Body of pancreas (tissue), 4 donors: ENCODE measurements at regions not wholly inside any gene's neighbourhood (a gene's known extent, or its start where the extent isn't known, plus 50 kb on each side); places are given as distances from the start of the nearest gene placed in this dataset.
"Not testable (repeated sequence)": the region's sequence is repeated elsewhere in the genome, so short reads cannot be mapped to it uniquely, and the experiment has no call there.

ENCODE experiments used
- ATAC-seq: fragments of 150-250 bp; one replicate; pipeline ENCODE4 v1.9.1; 2016
- DNase-seq, 4 donors: peaks; one replicate each; pipeline ENCODE4 v3.0.0-alpha.2; 2019
- H3K27ac ChIP-seq, 4 donors: fragments of 200-600 bp; sonication (generic); 1 replicate in 3 of 4; 2 replicates in 1 of 4; pipeline versions ENCODE4 v1.5.1 to v1.6.1; 2016 to 2019; ENCODE audit warnings: mild to moderate bottlenecking in 1 of 4, mixed read lengths in 1 of 4, moderate library complexity in 1 of 4
- H3K27me3 ChIP-seq, 2 donors: fragments of 200-600 bp; sonication (generic); one replicate each; pipeline ENCODE4 v1.6.0; 2016; ENCODE audit warnings: mild to moderate bottlenecking in 1 of 2
- H3K36me3 ChIP-seq, 2 donors: fragments of 200-600 bp; sonication (generic); replicated peaks in 1 of 2; 2 replicates each; pipeline ENCODE4 v1.5.1; 2016; ENCODE audit warnings: low read depth in 2 of 2; ENCODE audit not compliant: insufficient read depth in 1 of 2
- H3K4me1 ChIP-seq: fragments of 200-600 bp; sonication (generic); one replicate; pipeline ENCODE4 v1.6.0; 2016
- H3K4me3 ChIP-seq, 2 donors: fragments of 200-600 bp; sonication (generic); 1 replicate in 1 of 2; 2 replicates in 1 of 2; pipeline ENCODE4 v1.5.1; 2016 to 2019
- H3K9me3 ChIP-seq, 3 donors: fragments of 200-600 bp; sonication (generic); 1 replicate in 2 of 3; 2 replicates in 1 of 3; pipeline ENCODE4 v1.5.1; 2016
- CTCF ChIP-seq, 7 experiments: fragments of 450-650 bp in 4 of 7; fragments of 200-600 bp in 3 of 7; sonication (generic) in 3 of 7; IDR thresholded peaks; one replicate each; pipeline ENCODE4 v1.5.1; 2016 to 2019; ENCODE audit warnings: antibody characterized with exemption in 7 of 7
- POLR2A ChIP-seq, 3 donors: fragments of 450-650 bp; IDR thresholded peaks; one replicate each; pipeline ENCODE4 v1.6.1; 2016; ENCODE audit warnings: antibody characterized with exemption in 3 of 3, mild to moderate bottlenecking in 2 of 3
- WGBS, 2 donors: methylation state at CpG; one replicate each; pipeline ENCODE4 v1.1.5; 2017; 5-methylcytosine and 5-hydroxymethylcytosine counted together
- intact Hi-C: fragments of 100-400 bp; cut with DNase I; formaldehyde crosslinking; loops from one replicate; pipeline ENCODE4 v1.15.1; 2023

GRCh38 chr12:85627584-85627983 is 208.6 kb downstream of the RASSF9 start:
- no peak overlapping the region for H3K4me3 ChIP-seq
- DNase-seq (no peak), ATAC-seq (no peak)
- H3K4me1 ChIP-seq, result no peaks in the 10 kb centered on the region
- no peak overlapping the region for H3K27ac ChIP-seq
- no peak for TF ChIP-seq POLR2A (IDR thresholded peaks at IDR 0.05)
- no peak for TF ChIP-seq CTCF (IDR thresholded peaks at IDR 0.05)
- intact Hi-C loops, result no loop called here
- no peaks in the 10 kb centered on the region for H3K9me3 ChIP-seq
- no peaks in the 10 kb centered on the region for H3K36me3 ChIP-seq
- 87 to 89% methylated on average over 2 of the region's 2 CpGs for WGBS, 2 donors
- no peaks in the 10 kb centered on the region for H3K27me3 ChIP-seq

GRCh38 chr12:85628562-85628961 is 207.6 kb downstream of the RASSF9 start:
- H3K27me3 ChIP-seq, H3K4me1 ChIP-seq, ATAC-seq, H3K36me3 ChIP-seq, intact Hi-C loops, DNase-seq, H3K9me3 ChIP-seq, H3K27ac ChIP-seq, H3K4me3 ChIP-seq: not testable (repeated sequence)
- WGBS, 2 donors, result 96 to 100% methylated on average over 2 of the region's 2 CpGs

GRCh38 chr12:85630851-85631250 is 205.4 kb downstream of the RASSF9 start:
- ATAC-seq (no peak), DNase-seq (no peak)
- Histone ChIP-seq H3K4me3 (no peak overlapping the region), H3K4me1 (no peaks in the 10 kb centered on the region), H3K27ac (no peak overlapping the region), H3K36me3 (no peaks in the 10 kb centered on the region), H3K27me3 (no peaks in the 10 kb centered on the region), H3K9me3 (no peaks in the 10 kb centered on the region)
- WGBS, 2 donors, result 79 to 87% methylated on average over 2 of the region's 2 CpGs
- intact Hi-C loops, result no loop called here
- no peak for TF ChIP-seq POLR2A (IDR thresholded peaks at IDR 0.05)
- no peak for TF ChIP-seq CTCF (IDR thresholded peaks at IDR 0.05)

- TF ChIP-seq CTCF (IDR thresholded peaks at IDR 0.05) (no peak), POLR2A (IDR thresholded peaks at IDR 0.05) (no peak)
- Histone ChIP-seq H3K4me3 (no peak overlapping the region), H3K9me3 (no peaks in the 10 kb centered on the region), H3K27ac (no peak overlapping the region), H3K36me3 (no peaks in the 10 kb centered on the region), H3K4me1 (no peaks in the 10 kb centered on the region), H3K27me3 (no peaks in the 10 kb centered on the region)
- WGBS, 2 donors, result 29 to 35% methylated on average over 2 of the region's 2 CpGs
- intact Hi-C loops, result no loop called here
- no peak for ATAC-seq
- DNase-seq, result no peak
Measured at GRCh38 chr12:85632390-85632789, 203.8 kb downstream of the RASSF9 start.

GRCh38 chr12:85633491-85633890 is 202.7 kb downstream of the RASSF9 start:
- WGBS, 2 donors, result 76 to 95% methylated on average over 1 of the region's 1 CpG
- Histone ChIP-seq H3K27ac (no peak overlapping the region), H3K4me1 (no peaks in the 10 kb centered on the region), H3K36me3 (no peaks in the 10 kb centered on the region), H3K27me3 (no peaks in the 10 kb centered on the region), H3K4me3 (no peak overlapping the region), H3K9me3 (no peaks in the 10 kb centered on the region)
- TF ChIP-seq CTCF (IDR thresholded peaks at IDR 0.05), result no peak
- ATAC-seq, result no peak
- DNase-seq, result no peak
- intact Hi-C loops, result no loop called here
